Activated T-helper 1 cell treated with anti-CD3 and anti-CD28 coated beads, Interleukin-12 subunit alpha, Interleukin-12 subunit beta, Interleukin-2, Interleukin-4 antibody, amounts not matched to agents 30 ng/mL and 10 ng/mL and 1 ng/mL, durations not matched to agents 14 hours and 24 hours and 36 hours (primary cell): ENCODE measurements at regions not wholly inside any gene's neighbourhood (a gene's known extent, or its start where the extent isn't known, plus 50 kb on each side); places are given as distances from the start of the nearest gene placed in this dataset.

Source experiments
- DNase-seq: peaks from one replicate; pipeline ENCODE4 v3.0.0; 2021; ENCODE audit warnings: low spot score
- H3K27ac Mint-ChIP-seq: one replicate; pipeline ENCODE4 v1.8.0; 2021; ENCODE audit warnings: mild to moderate bottlenecking, mixed read lengths
- H3K27me3 Mint-ChIP-seq: one replicate; pipeline ENCODE4 v1.8.0; 2022; ENCODE audit warnings: mild to moderate bottlenecking, moderate library complexity, mixed read lengths; ENCODE audit not compliant: insufficient read depth
- H3K36me3 Mint-ChIP-seq: one replicate; pipeline ENCODE4 v1.8.0; 2021; ENCODE audit warnings: low read depth, mixed read lengths
- H3K4me1 Mint-ChIP-seq: one replicate; pipeline ENCODE4 v1.8.0; 2021; ENCODE audit warnings: low read depth, mixed read lengths
- H3K4me3 Mint-ChIP-seq: one replicate; pipeline ENCODE4 v1.8.0; 2021; ENCODE audit warnings: mild to moderate bottlenecking, moderate library complexity, mixed read lengths
- H3K9me3 Mint-ChIP-seq: one replicate; pipeline ENCODE4 v1.8.0; 2021; ENCODE audit warnings: mixed read lengths
- intact Hi-C: fragments of 100-400 bp; cut with micrococcal nuclease; formaldehyde crosslinking; loops from one replicate; pipeline ENCODE4 v1.15.1; 2024

GRCh38 chr3:87375231-87375682, 98.9 kb upstream of the POU1F1 start:
- Mint-ChIP-seq H3K4me3 (no peak overlapping the region), H3K9me3 (no peaks in the 10 kb centered on the region), H3K27me3 (peaks cover 2% of the 10 kb centered on the region), H3K36me3 (no peaks in the 10 kb centered on the region), H3K4me1 (no peaks in the 10 kb centered on the region), H3K27ac (no peak overlapping the region)
- intact Hi-C loops: no loop called here
- no peak for DNase-seq

- Mint-ChIP-seq H3K9me3 (no peaks in the 10 kb centered on the region), H3K36me3 (no peaks in the 10 kb centered on the region), H3K27ac (no peak overlapping the region), H3K4me3 (no peak overlapping the region), H3K27me3 (peaks cover 4% of the 10 kb centered on the region), H3K4me1 (no peaks in the 10 kb centered on the region)
- no peak for DNase-seq
- intact Hi-C loops: no loop called here
Observed at GRCh38 chr3:87370007-87370406, 93.6 kb upstream of the POU1F1 start.

- Mint-ChIP-seq H3K27me3 (peaks cover 4% of the 10 kb centered on the region), H3K4me3 (no peak overlapping the region), H3K9me3 (no peaks in the 10 kb centered on the region), H3K4me1 (no peaks in the 10 kb centered on the region), H3K36me3 (no peaks in the 10 kb centered on the region), H3K27ac (no peak overlapping the region)
- intact Hi-C loops: no loop called here
- no peak for DNase-seq
Observed at GRCh38 chr3:87367736-87368135, 91.4 kb upstream of the POU1F1 start.

- no peaks in the 10 kb centered on the region for H3K4me1 Mint-ChIP-seq
- no peak for DNase-seq
- no peak overlapping the region for H3K27ac Mint-ChIP-seq
- no peaks in the 10 kb centered on the region for H3K9me3 Mint-ChIP-seq
- H3K36me3 Mint-ChIP-seq: no peaks in the 10 kb centered on the region
- no peaks in the 10 kb centered on the region for H3K27me3 Mint-ChIP-seq
- no peak overlapping the region for H3K4me3 Mint-ChIP-seq
- intact Hi-C loops: no loop called here
Observed at GRCh38 chr3:87363721-87364120, 87.3 kb upstream of the POU1F1 start.

- Mint-ChIP-seq H3K36me3 (no peaks in the 10 kb centered on the region), H3K27ac (no peak overlapping the region), H3K4me1 (no peaks in the 10 kb centered on the region), H3K27me3 (no peaks in the 10 kb centered on the region), H3K9me3 (no peaks in the 10 kb centered on the region), H3K4me3 (no peak overlapping the region)
- intact Hi-C loops: no loop called here
- DNase-seq: no peak
Observed at GRCh38 chr3:87361956-87362355, 85.6 kb upstream of the POU1F1 start.

GRCh38 chr3:87361271-87361670, 84.9 kb upstream of the POU1F1 start:
- H3K27me3 Mint-ChIP-seq: no peaks in the 10 kb centered on the region
- H3K4me3 Mint-ChIP-seq: no peak overlapping the region
- H3K4me1 Mint-ChIP-seq: no peaks in the 10 kb centered on the region
- intact Hi-C loops: no loop called here
- H3K36me3 Mint-ChIP-seq: no peaks in the 10 kb centered on the region
- no peak overlapping the region for H3K27ac Mint-ChIP-seq
- no peak for DNase-seq
- H3K9me3 Mint-ChIP-seq: no peaks in the 10 kb centered on the region

GRCh38 chr3:87359826-87360225, 83.4 kb upstream of the POU1F1 start:
- Mint-ChIP-seq H3K4me3 (no peak overlapping the region), H3K4me1 (no peaks in the 10 kb centered on the region), H3K27me3 (no peaks in the 10 kb centered on the region), H3K27ac (no peak overlapping the region), H3K36me3 (no peaks in the 10 kb centered on the region), H3K9me3 (no peaks in the 10 kb centered on the region)
- intact Hi-C loops: no loop called here
- no peak for DNase-seq

GRCh38 chr3:87359025-87359424, 82.6 kb upstream of the POU1F1 start:
- Mint-ChIP-seq H3K27ac (no peak overlapping the region), H3K4me1 (no peaks in the 10 kb centered on the region), H3K27me3 (peaks cover 2% of the 10 kb centered on the region), H3K36me3 (no peaks in the 10 kb centered on the region), H3K4me3 (no peak overlapping the region), H3K9me3 (no peaks in the 10 kb centered on the region)
- intact Hi-C loops: no loop called here
- DNase-seq: no peak

- H3K4me1 Mint-ChIP-seq: no peaks in the 10 kb centered on the region
Observed at GRCh38 chr3:87358066-87358465, 81.7 kb upstream of the POU1F1 start.

GRCh38 chr3:87354398-87354797, 78.0 kb upstream of the POU1F1 start:
- intact Hi-C loops: no loop called here
- H3K27ac Mint-ChIP-seq: no peak overlapping the region
- no peaks in the 10 kb centered on the region for H3K4me1 Mint-ChIP-seq
- no peak for DNase-seq
- H3K4me3 Mint-ChIP-seq: no peak overlapping the region
- H3K9me3 Mint-ChIP-seq: no peaks in the 10 kb centered on the region
- H3K36me3 Mint-ChIP-seq: no peaks in the 10 kb centered on the region
- peaks cover 2% of the 10 kb centered on the region for H3K27me3 Mint-ChIP-seq

More at GRCh38 chr3:87358066-87358465, 81.7 kb upstream of the POU1F1 start:
- Mint-ChIP-seq H3K27ac (no peak overlapping the region), H3K36me3 (no peaks in the 10 kb centered on the region), H3K9me3 (no peaks in the 10 kb centered on the region), H3K4me3 (no peak overlapping the region), H3K27me3 (peaks cover 2% of the 10 kb centered on the region)
- intact Hi-C loops: no loop called here
- no peak for DNase-seq

- peaks cover 9% of the 10 kb centered on the region for H3K27me3 Mint-ChIP-seq
- no peak for DNase-seq
- no peaks in the 10 kb centered on the region for H3K4me1 Mint-ChIP-seq
- H3K9me3 Mint-ChIP-seq: no peaks in the 10 kb centered on the region
- H3K36me3 Mint-ChIP-seq: no peaks in the 10 kb centered on the region
- intact Hi-C loops: loop anchor here (2.0 kb wide), 1 partner anchor 761 kb away; no protein-coding TSS in a partner anchor
- no peak overlapping the region for H3K27ac Mint-ChIP-seq
- no peak overlapping the region for H3K4me3 Mint-ChIP-seq
Observed at GRCh38 chr3:87351937-87352336, 75.6 kb upstream of the POU1F1 start.

- no peaks in the 10 kb centered on the region for H3K36me3 Mint-ChIP-seq
- no peak overlapping the region for H3K27ac Mint-ChIP-seq
- intact Hi-C loops: loop anchor here (1.0 to 2.0 kb wide), 5 partner anchors 52 to 830 kb away; no protein-coding TSS in a partner anchor
- no peak for DNase-seq
- no peak overlapping the region for H3K4me3 Mint-ChIP-seq
- no peaks in the 10 kb centered on the region for H3K4me1 Mint-ChIP-seq
- H3K27me3 Mint-ChIP-seq: peaks cover 9% of the 10 kb centered on the region
- no peaks in the 10 kb centered on the region for H3K9me3 Mint-ChIP-seq
Observed at GRCh38 chr3:87350367-87351199, 74.2 kb upstream of the POU1F1 start.

- no peak overlapping the region for H3K4me3 Mint-ChIP-seq
- H3K36me3 Mint-ChIP-seq: no peaks in the 10 kb centered on the region
- H3K27ac Mint-ChIP-seq: no peak overlapping the region
- peaks cover 9% of the 10 kb centered on the region for H3K27me3 Mint-ChIP-seq
- no peak for DNase-seq
- H3K4me1 Mint-ChIP-seq: no peaks in the 10 kb centered on the region
- intact Hi-C loops: loop anchor here (1.0 to 2.0 kb wide), 5 partner anchors 52 to 830 kb away; no protein-coding TSS in a partner anchor
- no peaks in the 10 kb centered on the region for H3K9me3 Mint-ChIP-seq
Observed at GRCh38 chr3:87349833-87350232, 73.4 kb upstream of the POU1F1 start.
